Peyer's patch (tissue), 4 donors: ENCODE measurements at regions not wholly inside any gene's neighbourhood (a gene's known extent, or its start where the extent isn't known, plus 50 kb on each side); places are given as distances from the start of the nearest gene placed in this dataset.

ENCODE experiments used
- DNase-seq, 3 donors: peaks; one replicate each; pipeline ENCODE4 v3.0.0-alpha.2; 2017 to 2019
- H3K27ac ChIP-seq, 4 donors: fragments of 200-600 bp; sonication (generic); one replicate each; pipeline ENCODE4 v1.5.1; 2016 to 2019
- H3K27me3 ChIP-seq, 2 donors: fragments of 200-600 bp; sonication (generic); one replicate each; pipeline ENCODE4 v1.5.1; 2019
- H3K36me3 ChIP-seq, 3 donors: fragments of 200-600 bp; sonication (generic); one replicate each; pipeline ENCODE4 v1.5.1; 2016 to 2019
- H3K4me1 ChIP-seq, 4 donors: fragments of 200-600 bp; sonication (generic); one replicate each; pipeline ENCODE4 v1.5.1; 2016 to 2019
- H3K4me3 ChIP-seq, 4 donors: fragments of 200-600 bp; sonication (generic); 1 replicate in 3 of 4; 2 replicates in 1 of 4; pipeline ENCODE4 v1.5.1; 2016 to 2019; ENCODE audit warnings: mild to moderate bottlenecking in 1 of 4
- H3K9me3 ChIP-seq, 4 donors: fragments of 200-600 bp; sonication (generic); one replicate each; pipeline ENCODE4 v1.5.1; 2016 to 2019; ENCODE audit warnings: mild to moderate bottlenecking in 1 of 4
- CTCF ChIP-seq, 6 experiments: fragments of 450-650 bp in 4 of 6; fragments of 200-600 bp in 2 of 6; sonication (generic) in 1 of 6; IDR thresholded peaks; one replicate each; pipeline ENCODE4 v1.5.1; 2017 to 2019; ENCODE audit warnings: antibody characterized with exemption in 6 of 6, mild to moderate bottlenecking in 3 of 6, moderate library complexity in 1 of 6
- POLR2A ChIP-seq, 2 donors: fragments of 450-650 bp; IDR thresholded peaks; one replicate each; pipeline ENCODE4 v1.5.1; 2017; ENCODE audit warnings: antibody characterized with exemption in 2 of 2, mild to moderate bottlenecking in 2 of 2, moderate library complexity in 2 of 2

GRCh38 chr5:144857454-144857853 lies 686.8 kb downstream of the KCTD16 start:
- H3K4me1 ChIP-seq, result no peaks in the 10 kb centered on the region
- H3K4me3 ChIP-seq, result no peak overlapping the region
- DNase-seq, result no peak
- no peaks in the 10 kb centered on the region for H3K27me3 ChIP-seq
- no peaks in the 10 kb centered on the region for H3K36me3 ChIP-seq
- TF ChIP-seq CTCF (IDR thresholded peaks at IDR 0.05), result no peak
- TF ChIP-seq POLR2A (IDR thresholded peaks at IDR 0.05), result no peak
- no peaks in the 10 kb centered on the region for H3K9me3 ChIP-seq
- H3K27ac ChIP-seq, result no peak overlapping the region

- no peaks in the 10 kb centered on the region for H3K27me3 ChIP-seq
- no peak for TF ChIP-seq POLR2A (IDR thresholded peaks at IDR 0.05)
- no peak for TF ChIP-seq CTCF (IDR thresholded peaks at IDR 0.05)
- no peaks in the 10 kb centered on the region for H3K4me1 ChIP-seq
- H3K9me3 ChIP-seq, result no peaks in the 10 kb centered on the region
- H3K36me3 ChIP-seq, result no peaks in the 10 kb centered on the region
- H3K27ac ChIP-seq, result no peak overlapping the region
- H3K4me3 ChIP-seq, result no peak overlapping the region
- DNase-seq, result no peak
Observed at GRCh38 chr5:144844086-144844485, 673.4 kb downstream of the KCTD16 start.

GRCh38 chr5:144832416-144832815 lies 661.7 kb downstream of the KCTD16 start:
- TF ChIP-seq CTCF (IDR thresholded peaks at IDR 0.05) (no peak), POLR2A (IDR thresholded peaks at IDR 0.05) (no peak)
- DNase-seq, result no peak
- no peak overlapping the region for H3K4me3 ChIP-seq
- no peaks in the 10 kb centered on the region for H3K4me1 ChIP-seq
- no peak overlapping the region for H3K27ac ChIP-seq
- no peaks in the 10 kb centered on the region for H3K36me3 ChIP-seq
- no peaks in the 10 kb centered on the region for H3K27me3 ChIP-seq
- no peaks in the 10 kb centered on the region for H3K9me3 ChIP-seq

- Histone ChIP-seq H3K27me3 (no peaks in the 10 kb centered on the region), H3K9me3 (no peaks in the 10 kb centered on the region), H3K4me3 (no peak overlapping the region), H3K4me1 (no peaks in the 10 kb centered on the region), H3K27ac (no peak overlapping the region), H3K36me3 (no peaks in the 10 kb centered on the region)
- TF ChIP-seq CTCF (IDR thresholded peaks at IDR 0.05) (no peak), POLR2A (IDR thresholded peaks at IDR 0.05) (no peak)
- DNase-seq, result no peak
Observed at GRCh38 chr5:144831650-144832049, 661.0 kb downstream of the KCTD16 start.

GRCh38 chr5:144822503-144822902 lies 651.8 kb downstream of the KCTD16 start:
- TF ChIP-seq CTCF (IDR thresholded peaks at IDR 0.05), result no peak
- TF ChIP-seq POLR2A (IDR thresholded peaks at IDR 0.05), result no peak
- H3K4me1 ChIP-seq, result no peaks in the 10 kb centered on the region
- H3K9me3 ChIP-seq, result no peaks in the 10 kb centered on the region
- no peaks in the 10 kb centered on the region for H3K36me3 ChIP-seq
- no peak overlapping the region for H3K4me3 ChIP-seq
- H3K27ac ChIP-seq, result no peak overlapping the region
- DNase-seq, result no peak
- H3K27me3 ChIP-seq, result no peaks in the 10 kb centered on the region

- Histone ChIP-seq H3K36me3 (no peaks in the 10 kb centered on the region), H3K4me1 (no peaks in the 10 kb centered on the region), H3K27me3 (no peaks in the 10 kb centered on the region), H3K27ac (no peak overlapping the region), H3K4me3 (no peak overlapping the region), H3K9me3 (no peaks in the 10 kb centered on the region)
- DNase-seq, result no peak
- no peak for TF ChIP-seq POLR2A (IDR thresholded peaks at IDR 0.05)
- no peak for TF ChIP-seq CTCF (IDR thresholded peaks at IDR 0.05)
Observed at GRCh38 chr5:144820278-144820677, 649.6 kb downstream of the KCTD16 start.
